Stimulated activated CD4-positive, alpha-beta T cell treated with anti-CD3 and anti-CD28 coated beads, Interleukin-1b, Interleukin-23, amount 100 ng/mL, for 1 hour (primary cell): ENCODE measurements at regions not wholly inside any gene's neighbourhood (a gene's known extent, or its start where the extent isn't known, plus 50 kb on each side); places are given as distances from the start of the nearest gene placed in this dataset.
"Not testable (repeated sequence)": the region's sequence is repeated elsewhere in the genome, so short reads cannot be mapped to it uniquely, and the experiment has no call there.

Experiments used
- DNase-seq, 2 donors: peaks; one replicate each; pipeline ENCODE4 v3.0.0-alpha.2; 2020; ENCODE audit warnings: low read depth in 2 of 2

DNA sequence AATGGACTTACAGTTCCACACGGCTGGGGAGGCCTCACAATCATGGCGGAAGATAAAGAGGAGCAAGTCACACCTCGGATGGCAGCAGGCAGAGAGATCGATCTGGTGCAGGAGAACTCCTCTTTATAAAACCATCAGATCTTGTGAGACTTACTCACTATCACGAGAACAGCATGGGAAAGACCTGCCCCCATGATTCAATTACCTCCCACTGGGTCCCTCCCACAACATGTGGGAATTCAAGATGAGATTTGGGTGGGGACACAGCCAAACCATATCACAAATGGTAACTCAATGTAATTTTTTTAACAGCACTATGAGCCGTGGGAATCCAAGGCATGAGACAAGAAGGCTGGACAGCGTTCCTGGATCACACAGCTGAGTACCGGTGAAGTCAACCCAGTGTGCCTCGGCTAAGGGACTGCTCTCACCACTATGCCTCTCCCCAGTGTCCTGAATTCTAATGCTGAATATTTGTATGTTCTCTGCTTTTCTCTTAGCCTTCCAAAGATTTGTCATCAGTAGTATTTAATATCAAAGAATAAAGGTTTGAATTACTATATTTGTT is 84.3 kb downstream of the IRS2 start:
- not testable (repeated sequence) for DNase-seq

DNA sequence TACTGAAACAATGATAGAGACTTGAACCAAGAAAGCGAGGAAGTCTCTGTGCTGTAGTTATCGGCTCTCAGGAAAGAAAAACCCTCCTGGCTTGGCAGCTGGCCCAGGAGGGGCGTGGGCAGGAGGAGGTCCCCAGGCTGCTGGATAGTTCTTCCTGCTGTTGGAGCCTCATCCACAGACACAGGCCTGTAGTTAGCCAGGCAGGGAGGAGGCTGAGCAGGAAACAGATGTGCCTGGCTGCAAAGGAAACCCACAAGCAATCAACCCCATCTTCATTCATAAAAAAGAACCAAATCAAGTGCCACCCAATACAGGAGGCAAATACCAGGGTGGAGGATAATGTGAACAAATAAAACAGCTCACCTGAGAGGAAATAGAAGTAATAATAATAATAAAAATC is 86.2 kb downstream of the IRS2 start:
- DNase-seq: no peak

DNA sequence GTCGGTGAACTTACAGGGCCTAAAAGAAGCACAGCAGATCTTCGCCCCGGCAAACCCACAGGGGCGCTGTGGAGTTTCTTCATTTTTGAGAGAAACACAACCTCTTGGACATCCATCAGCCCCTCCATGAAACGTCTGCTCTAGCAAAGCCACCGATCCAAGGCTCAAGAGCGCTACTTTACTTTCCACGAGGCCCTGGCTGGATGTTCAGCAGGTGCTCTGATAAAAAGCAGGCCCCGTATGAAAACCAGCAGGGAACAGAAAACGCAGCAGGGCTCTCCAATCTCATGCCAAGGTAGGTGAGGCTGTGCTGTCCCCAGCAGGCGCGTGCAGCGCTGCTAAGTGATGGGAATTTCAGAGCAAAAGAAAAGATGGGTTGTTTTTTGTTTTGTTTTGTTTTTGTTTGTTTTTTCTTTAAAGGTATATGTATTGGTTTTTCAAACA is 86.7 kb downstream of the IRS2 start:
- DNase-seq: no peak

DNA sequence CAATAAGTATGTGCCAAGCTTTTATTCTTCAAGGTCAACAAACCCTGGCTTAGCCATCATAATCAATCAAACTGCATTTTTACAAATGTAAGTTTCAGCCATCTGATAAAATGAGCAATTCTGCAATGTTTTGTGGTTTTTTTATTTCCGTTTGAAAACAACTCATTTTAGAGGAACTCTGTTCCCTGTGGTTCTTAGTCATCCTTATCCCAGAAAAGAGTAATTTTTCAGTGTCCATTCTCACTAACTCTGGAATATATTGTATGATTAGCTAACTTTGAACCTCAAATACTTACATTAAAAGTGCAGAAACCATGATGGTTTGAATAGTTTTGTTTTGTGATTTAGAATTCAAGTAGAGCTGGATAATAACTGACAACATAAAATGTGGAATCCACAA is 87.6 kb downstream of the IRS2 start:
- DNase-seq: no peak

DNA sequence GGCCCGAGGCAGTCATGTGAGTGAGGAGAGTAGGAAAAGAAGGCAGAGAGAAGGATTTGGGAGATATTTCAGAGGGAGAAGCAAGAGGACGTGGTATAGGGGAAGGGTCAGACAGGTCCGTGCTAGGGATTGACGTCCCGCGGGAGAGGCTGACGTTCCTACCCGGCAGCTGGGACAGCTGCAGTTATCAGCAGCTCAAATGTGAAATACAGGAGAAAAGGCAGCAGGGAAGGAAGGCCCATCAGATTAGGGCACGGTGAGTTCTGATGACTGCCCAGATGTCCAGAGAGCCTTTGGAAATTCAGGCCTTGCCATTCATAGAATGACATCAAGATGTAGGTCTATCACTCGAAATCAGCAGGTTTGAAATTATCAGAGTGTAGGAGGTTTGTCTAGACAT is 88.4 kb downstream of the IRS2 start:
- no peak for DNase-seq

DNA sequence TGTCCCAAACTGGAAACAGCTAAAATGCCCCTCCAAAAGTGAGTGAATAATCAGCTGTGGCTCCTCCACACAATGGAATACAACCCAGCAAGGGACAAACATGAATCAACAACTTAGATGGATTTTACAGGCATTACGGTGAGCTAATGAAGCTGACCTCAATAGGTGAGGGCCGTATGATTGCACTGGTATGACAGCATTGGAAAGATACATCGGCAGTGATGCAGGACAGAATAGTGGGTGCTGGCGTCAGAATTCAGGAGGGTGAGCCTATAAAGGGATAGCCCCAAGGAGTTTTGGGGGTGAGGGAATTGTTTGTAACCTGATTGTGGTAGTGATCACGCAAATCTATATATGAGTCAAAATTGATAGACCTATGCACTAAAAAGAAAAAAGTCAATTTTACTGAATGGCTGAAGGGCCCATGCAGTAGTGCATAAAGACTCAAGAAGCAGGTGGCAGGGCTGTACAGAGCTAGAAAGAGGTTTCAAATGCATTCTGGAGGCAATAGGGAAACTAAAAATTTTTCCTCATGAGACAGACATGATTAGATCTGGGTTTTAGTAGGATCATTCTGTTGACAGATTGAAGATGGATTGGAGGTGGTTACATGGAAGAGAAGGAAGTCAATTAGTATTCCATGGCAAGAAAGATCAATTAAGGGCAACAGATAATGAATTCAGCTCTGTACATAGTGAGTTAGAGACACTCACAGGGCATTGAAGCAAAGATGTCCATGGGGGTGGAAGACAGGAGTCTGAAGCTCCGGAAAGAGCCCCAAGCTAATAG is 90.8 kb downstream of the IRS2 start:
- DNase-seq: no peak

DNA sequence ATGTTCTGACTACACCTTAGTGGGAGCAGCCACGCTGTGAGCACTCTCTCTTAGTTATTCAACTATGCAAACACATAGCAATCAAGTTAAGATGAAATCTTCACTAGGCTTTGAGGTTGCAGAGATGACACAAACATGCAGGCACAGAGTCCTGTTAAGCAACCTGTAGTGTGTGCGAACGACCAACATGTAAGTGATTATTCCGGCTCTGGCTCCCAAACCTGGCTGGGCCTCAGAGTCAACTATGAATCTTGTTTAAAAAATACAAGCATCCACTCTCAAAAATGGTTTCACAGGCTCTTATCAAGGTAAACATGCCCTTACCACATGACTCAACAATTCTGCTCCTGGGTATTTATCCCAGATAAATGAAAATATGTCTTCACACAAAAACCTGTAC is 91.4 kb downstream of the IRS2 start:
- DNase-seq: no peak

DNA sequence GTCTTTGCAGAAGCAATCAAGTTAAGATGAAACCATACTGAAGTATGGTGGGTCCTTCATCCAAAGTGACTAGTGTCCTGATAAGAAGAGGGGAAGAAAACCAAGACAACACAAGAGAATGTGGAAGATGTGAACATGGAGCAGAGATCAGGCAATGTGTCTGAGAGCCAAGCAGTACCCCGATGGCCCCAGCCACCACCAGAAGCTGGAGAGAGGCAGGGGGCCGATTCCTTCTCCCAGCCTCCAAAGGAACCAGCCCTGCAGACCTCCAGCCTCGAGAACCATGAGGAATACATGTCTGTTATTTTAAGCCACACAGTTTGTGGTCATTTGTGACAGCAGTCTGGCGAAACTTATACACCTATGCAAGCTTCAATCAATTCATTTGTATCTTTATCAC is 93.2 kb downstream of the IRS2 start:
- DNase-seq: no peak

DNA sequence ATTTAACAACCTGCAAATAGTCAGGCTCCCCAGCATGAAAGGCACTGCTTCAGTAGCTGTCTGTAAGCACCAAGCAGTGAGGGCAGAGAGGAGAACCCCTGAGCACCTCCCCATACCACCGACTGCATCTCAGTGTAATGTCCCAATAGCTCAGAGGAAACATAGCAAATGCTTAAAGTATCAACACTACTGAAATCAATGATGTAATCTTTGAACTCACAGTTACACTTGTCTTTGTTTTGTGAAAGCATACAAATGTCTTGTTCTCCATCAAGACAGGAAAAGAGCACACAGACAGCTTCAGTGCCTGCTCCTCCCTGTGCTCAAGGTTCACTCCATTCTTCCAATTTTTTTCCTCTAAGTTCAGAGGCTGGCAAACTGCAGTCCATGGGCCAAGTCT is 94.7 kb downstream of the IRS2 start:
- DNase-seq: no peak

DNA sequence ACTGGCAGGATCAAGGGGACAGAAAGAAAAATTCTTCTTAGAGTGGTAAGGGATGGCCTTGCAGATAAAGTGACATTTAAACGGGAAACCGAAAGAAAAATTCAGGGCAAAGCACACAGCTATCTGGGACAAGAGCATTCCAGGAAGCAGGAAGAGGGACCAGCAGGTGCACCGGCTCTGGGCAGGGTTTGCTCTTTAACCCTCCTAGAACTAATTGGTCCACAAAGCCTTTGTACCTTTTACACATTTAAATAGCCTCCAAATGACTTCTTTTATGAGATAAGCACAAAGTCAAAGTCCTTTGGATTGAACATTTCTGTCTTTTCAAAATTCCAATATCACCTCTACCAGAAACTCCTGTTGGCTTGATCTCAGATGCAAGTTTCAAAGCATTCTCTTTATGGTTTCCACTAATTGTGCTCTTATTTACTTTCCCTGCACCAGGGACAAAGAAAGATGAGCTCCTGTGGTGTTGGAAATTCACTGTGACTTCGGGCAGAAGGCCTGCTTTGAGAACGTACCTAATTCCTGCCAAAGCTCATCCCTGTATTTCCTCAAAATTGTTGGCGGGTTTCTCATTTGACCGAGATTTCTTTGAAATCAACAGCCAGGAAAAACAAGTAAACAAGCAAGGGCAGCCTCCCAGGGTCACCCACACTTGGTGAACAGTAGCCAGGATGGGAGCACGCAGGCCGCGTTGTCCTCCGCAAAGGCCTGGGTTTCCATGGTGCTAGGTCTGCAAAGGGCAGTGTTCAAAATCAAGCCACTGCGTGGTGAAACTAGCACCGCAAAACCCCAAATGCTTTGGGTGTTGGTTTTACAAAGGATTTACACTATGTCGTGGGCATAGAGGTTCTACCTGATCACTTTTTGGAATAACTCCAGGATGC is 98.6 kb downstream of the IRS2 start:
- DNase-seq: no peak

DNA sequence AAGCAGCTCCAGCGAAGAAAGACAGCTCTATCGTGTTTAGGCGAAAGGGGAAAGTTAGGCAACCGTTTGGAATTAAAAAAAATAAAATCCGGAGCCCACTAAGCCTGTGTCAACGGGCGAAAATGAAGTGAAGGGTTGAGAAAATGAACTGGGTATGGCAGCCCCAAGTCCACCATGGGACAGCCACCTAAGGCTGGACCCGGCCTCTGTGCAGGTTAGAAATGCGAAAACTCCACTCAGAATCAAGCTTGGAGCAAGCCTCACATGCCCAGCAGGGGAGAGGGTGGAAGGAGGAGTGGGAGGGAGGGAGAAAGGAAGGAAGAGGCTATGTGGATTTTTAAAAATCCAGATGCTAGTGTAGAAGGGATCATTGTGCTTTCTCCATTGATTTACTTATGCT is 101.2 kb downstream of the IRS2 start:
- no peak for DNase-seq

DNA sequence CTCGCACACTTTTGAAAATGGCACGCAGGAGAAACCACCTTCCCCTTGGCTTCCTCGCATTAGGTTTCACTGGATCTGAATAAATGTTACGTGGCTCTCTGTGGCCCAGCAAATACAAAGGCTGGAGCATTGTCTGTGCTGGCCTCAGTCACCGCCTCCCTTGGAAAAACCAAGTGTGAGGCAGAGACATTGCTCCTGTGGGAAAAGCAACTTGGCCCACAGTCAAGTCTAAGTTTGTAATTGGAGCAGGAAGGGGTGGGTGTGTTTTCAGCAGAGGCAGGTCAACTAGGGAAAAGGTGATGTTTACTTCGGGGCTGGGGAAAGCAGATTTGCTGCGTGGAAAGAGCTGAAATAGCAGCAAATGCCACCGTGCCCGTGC is 101.6 kb downstream of the IRS2 start:
- DNase-seq: no peak

DNA sequence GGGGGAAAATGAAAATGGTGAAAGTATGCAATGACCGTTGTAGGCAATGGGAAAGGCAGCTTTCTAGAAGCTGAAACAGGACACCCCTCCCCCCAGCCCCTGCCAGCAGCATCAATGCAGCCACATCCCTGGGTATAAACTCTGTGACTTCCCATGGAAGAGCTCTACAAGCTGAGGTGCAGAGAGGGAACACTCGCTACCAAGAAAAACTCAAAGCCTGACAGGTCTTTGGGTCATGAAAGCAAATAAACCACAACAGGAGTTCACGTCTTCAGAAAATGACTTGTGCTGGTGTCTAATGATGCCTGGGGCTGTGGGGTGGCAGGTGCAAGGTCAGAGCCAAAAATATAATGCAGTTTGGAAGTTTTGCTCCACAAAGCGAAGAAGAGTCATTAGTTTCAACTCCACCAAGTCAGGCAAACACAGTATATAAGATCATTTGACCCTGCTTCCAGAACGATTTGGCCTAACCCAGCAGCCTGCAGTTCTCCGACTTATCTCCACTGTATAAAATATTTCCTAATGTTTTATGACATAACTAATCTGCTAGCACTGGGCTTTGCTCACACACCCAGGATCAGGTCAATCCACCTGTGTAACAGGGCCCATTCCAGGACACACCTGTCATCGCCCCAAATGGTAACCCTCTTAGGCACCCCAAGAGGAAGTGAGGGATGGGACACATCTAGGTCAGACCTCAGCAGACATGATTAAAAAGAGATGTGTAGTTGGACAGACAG is 102.1 kb downstream of the IRS2 start:
- DNase-seq: no peak

DNA sequence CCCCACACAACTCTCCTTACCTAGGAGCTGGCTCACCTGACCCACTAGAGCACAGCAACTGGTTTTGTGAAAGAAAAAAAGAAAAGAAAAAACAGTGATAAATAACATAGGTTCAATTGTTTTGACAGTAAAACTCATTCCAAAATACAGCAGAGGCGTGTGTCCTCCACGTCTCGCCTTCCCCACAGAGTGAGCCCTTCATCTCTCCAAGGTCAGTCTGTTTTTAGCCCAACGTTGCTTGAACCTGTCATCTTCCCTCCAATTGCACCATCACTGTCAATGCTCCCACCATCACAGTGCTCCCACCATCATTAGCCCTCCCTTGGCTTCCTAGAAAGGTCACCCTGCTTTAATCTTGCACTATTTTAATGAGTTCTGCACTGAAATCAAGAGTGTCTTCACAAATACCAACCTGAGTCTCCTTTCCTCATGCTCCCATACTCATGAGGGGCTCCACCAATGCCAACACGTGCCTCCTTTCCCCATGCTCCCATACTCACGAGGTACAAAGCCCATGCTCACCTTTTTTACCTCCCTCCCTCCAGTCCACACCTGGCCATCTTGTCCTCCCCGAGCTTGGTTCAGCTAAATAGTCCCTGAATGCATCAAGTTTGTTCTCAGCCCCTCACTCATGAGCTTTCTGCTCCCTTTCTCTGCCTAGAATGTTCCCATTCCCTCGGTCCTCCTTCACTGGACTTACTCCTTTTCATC is 103.7 kb downstream of the IRS2 start:
- no peak for DNase-seq

DNA sequence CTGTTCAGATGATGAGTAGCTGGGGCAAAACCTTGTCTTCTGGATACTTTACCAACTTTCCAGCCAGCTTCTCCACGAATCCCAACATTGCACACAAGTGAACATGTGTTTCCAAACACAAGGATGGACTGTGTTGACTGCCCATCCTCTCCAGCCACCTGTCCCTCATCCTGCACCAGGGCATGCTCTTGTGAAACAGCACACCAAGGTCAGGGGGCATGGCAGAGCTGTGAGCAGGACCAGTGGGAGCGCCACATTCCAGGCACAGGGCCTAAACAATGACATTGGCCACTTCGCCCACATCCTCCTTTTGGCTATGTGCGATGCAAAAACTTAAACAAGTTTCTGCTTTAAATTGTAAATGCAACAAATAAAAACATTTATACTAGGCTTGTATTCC is 105.5 kb downstream of the IRS2 start:
- DNase-seq: no peak

DNA sequence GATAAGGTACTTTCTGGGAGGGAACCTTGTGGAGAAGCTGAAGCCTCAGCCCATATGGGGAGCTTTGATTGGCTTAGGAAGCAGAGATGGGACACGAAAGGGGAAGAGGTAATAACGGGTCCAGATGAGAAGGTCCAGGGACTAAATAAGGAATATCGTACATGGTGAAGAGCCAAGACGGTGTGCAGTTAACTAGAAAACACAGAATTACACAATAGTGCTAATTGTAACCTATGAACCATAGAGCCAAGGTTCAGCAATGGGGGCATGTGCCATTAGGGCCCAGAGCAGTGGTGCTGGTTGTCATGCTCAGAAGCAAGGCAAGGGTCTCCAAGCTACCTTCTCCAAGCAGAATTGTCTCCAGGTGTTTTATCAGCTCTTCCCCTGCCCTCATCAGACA is 106.1 kb downstream of the IRS2 start:
- DNase-seq: no peak

DNA sequence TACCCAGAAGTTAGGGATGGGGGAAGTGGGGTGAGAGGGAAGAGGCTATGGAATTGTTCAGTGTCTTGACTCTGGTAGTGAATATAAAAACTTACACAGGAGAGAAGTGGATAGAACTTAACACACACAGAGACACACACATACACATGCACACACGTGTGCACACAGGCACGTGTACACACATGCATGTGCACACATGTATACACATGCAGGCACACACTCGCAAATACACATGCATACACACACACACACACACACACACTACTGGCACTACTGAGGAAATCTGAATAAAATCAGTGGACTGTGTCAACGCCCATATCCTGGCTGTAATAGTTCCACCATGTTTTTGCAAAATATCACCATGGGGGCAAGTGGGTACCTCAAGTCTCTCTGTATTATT is 107.9 kb downstream of the IRS2 start:
- DNase-seq: no peak

DNA sequence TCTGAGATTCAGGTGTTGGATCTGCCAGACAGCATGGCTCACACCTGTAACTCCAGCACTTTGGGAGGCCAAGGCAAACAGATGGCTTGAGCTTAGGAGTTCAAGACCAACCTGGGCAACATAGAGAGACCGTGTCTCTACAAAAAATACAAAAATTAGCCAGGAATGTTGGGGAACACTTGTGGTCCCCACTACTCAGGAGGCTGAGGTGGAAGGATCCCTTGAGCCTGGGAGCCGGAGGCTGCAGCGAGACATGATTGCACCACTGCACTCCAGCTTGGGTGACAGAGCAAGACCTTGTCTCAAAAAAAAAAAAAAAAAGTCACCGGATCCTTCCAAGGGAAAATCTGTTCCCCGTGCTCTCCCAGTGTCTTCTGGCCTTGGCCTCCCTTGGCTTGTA is 109.2 kb downstream of the IRS2 start:
- no peak for DNase-seq

DNA sequence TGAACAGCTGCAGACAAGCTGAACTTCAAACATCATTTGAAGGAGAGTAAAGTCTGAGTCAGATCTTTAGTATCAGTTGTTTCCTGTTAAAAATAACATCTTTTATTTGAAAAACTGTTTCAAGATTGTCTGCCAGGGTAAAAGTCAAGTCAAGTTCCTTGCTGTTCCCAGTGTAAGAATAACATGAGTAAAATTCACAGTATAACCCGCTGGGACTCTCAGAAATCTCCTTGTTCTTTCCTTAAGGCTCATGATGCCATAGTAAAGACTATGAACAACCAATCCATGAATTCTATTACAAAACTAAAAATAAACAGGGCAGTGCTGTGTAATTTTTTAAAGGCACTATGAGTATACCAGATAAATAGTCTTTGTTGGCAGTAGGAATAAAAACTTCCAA is 112.9 kb downstream of the IRS2 start:
- no peak for DNase-seq

DNA sequence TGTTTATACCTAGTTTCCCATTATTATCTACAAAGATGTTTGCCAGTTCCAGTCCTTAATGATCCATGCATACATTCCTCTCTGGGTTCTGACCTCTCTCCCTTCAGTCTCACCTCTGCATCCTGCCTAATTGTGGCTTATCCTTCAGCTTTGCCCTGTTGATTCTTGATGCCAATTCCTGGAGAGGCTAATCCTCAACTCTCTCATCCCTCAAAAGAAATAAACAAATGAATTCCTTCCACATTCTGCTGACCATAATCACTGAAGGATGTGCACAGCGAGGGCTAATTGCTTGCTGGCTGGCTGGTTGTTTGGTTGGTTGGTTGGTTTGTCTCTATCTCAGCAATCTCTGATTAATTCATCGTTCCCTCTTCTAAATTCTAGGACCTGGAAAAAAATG is 113.8 kb downstream of the IRS2 start:
- DNase-seq: no peak

DNA sequence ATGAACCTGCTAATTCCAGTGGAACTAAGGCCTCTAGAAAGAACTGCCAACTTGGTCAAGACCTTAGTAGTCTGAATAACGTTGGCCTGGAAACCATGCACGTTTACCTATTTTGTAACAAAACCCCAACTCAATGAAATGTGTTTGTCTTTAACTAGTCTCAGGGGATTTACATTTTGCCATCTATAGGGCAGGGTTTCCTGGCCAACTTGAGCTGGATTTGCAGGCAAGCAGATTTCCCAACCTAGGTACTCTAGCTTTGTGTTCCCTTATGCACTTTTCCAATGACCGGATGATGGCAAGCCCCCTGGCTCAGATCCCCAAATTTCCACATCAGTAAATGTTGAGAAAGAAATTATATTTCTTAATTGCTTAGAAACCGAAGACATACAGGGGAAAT is 114.5 kb downstream of the IRS2 start:
- no peak for DNase-seq

DNA sequence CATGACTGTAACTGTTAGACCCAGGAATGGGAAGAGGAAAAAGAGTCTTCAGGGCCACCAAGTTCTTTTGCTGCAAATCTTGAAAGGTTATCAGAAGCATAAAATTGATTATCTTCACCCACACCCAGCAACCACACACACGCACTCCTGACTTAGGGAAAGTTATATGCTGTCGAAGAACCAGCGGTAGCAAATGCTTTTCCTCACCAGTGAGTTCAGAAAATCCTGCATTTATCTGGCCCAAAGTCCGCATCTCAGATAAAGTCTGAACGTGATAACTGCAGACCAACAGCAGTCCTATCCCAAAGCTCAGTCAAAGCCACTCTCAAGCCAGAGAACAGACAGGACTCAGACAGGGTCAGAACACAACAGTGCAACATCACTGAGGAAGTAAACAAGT is 115.6 kb downstream of the IRS2 start:
- no peak for DNase-seq
